Upper lobe of left lung (tissue), 6 donors: ENCODE measurements at regions not wholly inside any gene's neighbourhood (a gene's known extent, or its start where the extent isn't known, plus 50 kb on each side); places are given as distances from the start of the nearest gene placed in this dataset.

Experiments
- ATAC-seq, 2 donors: fragments of 200-7000 bp; cut with Tn5 transposase; one replicate each; pipeline ENCODE4 v1.9.1; 2022; ENCODE audit warnings: mild to moderate bottlenecking in 2 of 2, moderate library complexity in 2 of 2; ENCODE audit not compliant: low FRiP score in 2 of 2
- DNase-seq, 2 donors: peaks; one replicate each; pipeline ENCODE4 v3.0.0-alpha.2; 2019 to 2020
- H3K27ac ChIP-seq, 4 donors: fragments of 200-600 bp; sonication (generic); one replicate each; pipeline ENCODE4 v1.5.1; 2016 to 2019
- H3K27me3 ChIP-seq, 4 donors: fragments of 200-600 bp; sonication (generic); one replicate each; pipeline ENCODE4 v1.5.1; 2017 to 2019
- H3K36me3 ChIP-seq, 4 donors: fragments of 200-600 bp; sonication (generic); one replicate each; pipeline ENCODE4 v1.5.1; 2016 to 2019
- H3K4me1 ChIP-seq, 4 donors: fragments of 200-600 bp; sonication (generic); one replicate each; pipeline ENCODE4 v1.5.1; 2018 to 2019
- H3K4me3 ChIP-seq, 4 donors: fragments of 200-600 bp; sonication (generic); one replicate each; pipeline ENCODE4 v1.5.1; 2017 to 2019; ENCODE audit warnings: mild to moderate bottlenecking in 2 of 4, moderate library complexity in 1 of 4
- H3K9me3 ChIP-seq, 4 donors: fragments of 200-600 bp; sonication (generic); one replicate each; pipeline ENCODE4 v1.5.1; 2018 to 2019
- CTCF ChIP-seq, 6 experiments: fragments of 450-650 bp in 4 of 6; fragments of 200-600 bp in 2 of 6; sonication (generic) in 2 of 6; IDR thresholded peaks; one replicate each; pipeline ENCODE4 v1.5.1; 2016 to 2019; ENCODE audit warnings: antibody characterized with exemption in 6 of 6
- EP300 ChIP-seq, 4 donors: sonication (generic); formaldehyde crosslinking; IDR thresholded peaks; one replicate each; pipeline ENCODE4 v1.5.1; 2017; ENCODE audit warnings: antibody characterized with exemption in 4 of 4, control low read depth in 2 of 4
- POLR2A ChIP-seq, 4 donors: fragments of 450-650 bp; IDR thresholded peaks; one replicate each; pipeline ENCODE4 v1.5.1; 2016 to 2017; ENCODE audit warnings: antibody characterized with exemption in 4 of 4, mild to moderate bottlenecking in 2 of 4
- POLR2AphosphoS5 ChIP-seq, 2 donors: sonication (generic); formaldehyde crosslinking; IDR thresholded peaks; one replicate each; pipeline ENCODE4 v1.5.1; 2017; ENCODE audit warnings: antibody characterized with exemption in 2 of 2
- WGBS, 2 donors: methylation state at CpG; one replicate each; pipeline ENCODE4 v1.1.5; 2017 to 2018; 5-methylcytosine and 5-hydroxymethylcytosine counted together
- donor health status: DM: no; HTN: no; CAD: no; lungs with moderate emphysema.
- donor health status: DM: no; HTN: yes; CAD: no; lungs with severe emphysema.

GRCh38 chr2:138428710-138429440 lies 72.7 kb upstream of the SPOPL start:
- Histone ChIP-seq H3K9me3 (peaks cover 0 to 15% (median 1%) of the 10 kb centered on the region in 4 donors), H3K4me3 (no peak overlapping the region), H3K4me1 (no peaks in the 10 kb centered on the region), H3K27ac (no peak overlapping the region), H3K27me3 (no peaks in the 10 kb centered on the region), H3K36me3 (no peaks in the 10 kb centered on the region)
- WGBS, 2 donors: 74 to 83% methylated on average over 4 of the region's 4 CpGs
- no peak for TF ChIP-seq EP300 (IDR thresholded peaks at IDR 0.05)
- TF ChIP-seq POLR2AphosphoS5 (IDR thresholded peaks at IDR 0.05): no peak
- TF ChIP-seq CTCF (IDR thresholded peaks at IDR 0.05): no peak
- TF ChIP-seq POLR2A (IDR thresholded peaks at IDR 0.05): no peak
- DNase-seq: no peak
- ATAC-seq: no peak

- 51 to 54% methylated on average over 3 of the region's 3 CpGs for WGBS, 2 donors
- TF ChIP-seq POLR2AphosphoS5 (IDR thresholded peaks at IDR 0.05) (no peak), EP300 (IDR thresholded peaks at IDR 0.05) (no peak), CTCF (IDR thresholded peaks at IDR 0.05) (no peak), POLR2A (IDR thresholded peaks at IDR 0.05) (no peak)
These were observed 71.4 kb upstream of the SPOPL start for GRCh38 chr2:138430181-138430580.

GRCh38 chr2:138432971-138433370 lies 68.6 kb upstream of the SPOPL start:
- H3K4me1 ChIP-seq: no peaks in the 10 kb centered on the region
- H3K27ac ChIP-seq: no peak overlapping the region
- no peaks in the 10 kb centered on the region for H3K9me3 ChIP-seq
- DNase-seq (no peak), ATAC-seq (no peak)
- no peaks in the 10 kb centered on the region for H3K27me3 ChIP-seq
- no peaks in the 10 kb centered on the region for H3K36me3 ChIP-seq
- no peak overlapping the region for H3K4me3 ChIP-seq
- TF ChIP-seq CTCF (IDR thresholded peaks at IDR 0.05): no peak
- 80 to 85% methylated on average over 2 of the region's 2 CpGs for WGBS, 2 donors

More at GRCh38 chr2:138430181-138430580, 71.4 kb upstream of the SPOPL start:
- no peak for DNase-seq
- no peaks in the 10 kb centered on the region for H3K27me3 ChIP-seq
- no peak overlapping the region for H3K27ac ChIP-seq
- no peaks in the 10 kb centered on the region for H3K4me1 ChIP-seq
- H3K36me3 ChIP-seq: no peaks in the 10 kb centered on the region
- H3K9me3 ChIP-seq: peaks cover 0 to 15% (median 1%) of the 10 kb centered on the region in 4 donors
- H3K4me3 ChIP-seq: no peak overlapping the region
- ATAC-seq: no peak

GRCh38 chr2:138433995-138434951 lies 67.3 kb upstream of the SPOPL start:
- WGBS, 2 donors: 83 to 85% methylated on average over 8 of the region's 8 CpGs
- TF ChIP-seq POLR2AphosphoS5 (IDR thresholded peaks at IDR 0.05) (no peak), POLR2A (IDR thresholded peaks at IDR 0.05) (no peak), EP300 (IDR thresholded peaks at IDR 0.05) (no peak), CTCF (IDR thresholded peaks at IDR 0.05) (no peak)
- DNase-seq: no peak

More at GRCh38 chr2:138433995-138434951, 67.3 kb upstream of the SPOPL start:
- no peaks in the 10 kb centered on the region for H3K4me1 ChIP-seq
- no peaks in the 10 kb centered on the region for H3K9me3 ChIP-seq
- no peak overlapping the region for H3K27ac ChIP-seq
- no peaks in the 10 kb centered on the region for H3K27me3 ChIP-seq
- no peak for ATAC-seq
- no peak overlapping the region for H3K4me3 ChIP-seq
- no peaks in the 10 kb centered on the region for H3K36me3 ChIP-seq
